ENCODE measurements at regions not wholly inside any gene's neighbourhood (a gene's known extent, or its start where the extent isn't known, plus 50 kb on each side); places are given as distances from the start of the nearest gene placed in this dataset.

DNA sequence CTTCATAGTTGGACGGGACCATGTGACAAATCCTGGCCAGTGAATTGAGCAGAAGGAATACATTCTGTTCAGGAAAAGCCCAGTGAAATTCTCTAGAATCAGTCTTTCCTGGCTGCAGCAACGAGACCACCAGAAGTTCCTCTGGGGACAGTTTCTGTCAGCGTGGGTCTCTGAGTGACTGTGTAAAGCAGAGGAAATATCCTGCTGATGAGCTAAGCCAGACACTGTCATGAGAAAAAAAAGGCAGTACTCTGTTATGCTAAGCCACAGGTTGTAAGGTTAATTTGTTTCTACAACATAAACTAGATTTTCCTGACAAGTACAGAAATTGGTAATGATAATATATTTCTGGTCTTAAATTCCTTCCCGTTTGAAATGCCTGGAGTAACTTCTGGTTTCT lies 664.4 kb downstream of the LMO4 start:
- DNase-seq (ENCODE audit: low read depth in 2 of 2): no peak

DNA sequence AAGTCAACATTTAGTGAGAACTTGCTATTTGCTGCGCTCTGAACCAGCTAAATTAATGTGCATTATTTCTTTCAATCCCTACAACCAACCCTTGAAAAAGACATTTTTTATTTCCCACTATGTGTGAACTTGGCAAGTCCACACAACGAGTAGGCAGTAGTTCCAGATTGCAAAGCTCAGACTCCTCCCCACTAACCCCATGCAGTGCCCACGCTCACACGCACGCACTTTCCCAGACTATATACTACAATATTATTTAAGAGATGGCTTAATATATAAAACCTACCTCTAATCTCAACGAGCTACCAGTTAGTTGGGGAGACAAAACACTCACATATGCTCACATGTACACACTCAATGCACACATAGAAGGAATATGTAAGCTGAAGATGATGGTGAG lies 671.2 kb downstream of the LMO4 start:
- DNase-seq (ENCODE audit: low read depth in 2 of 2): no peak

DNA sequence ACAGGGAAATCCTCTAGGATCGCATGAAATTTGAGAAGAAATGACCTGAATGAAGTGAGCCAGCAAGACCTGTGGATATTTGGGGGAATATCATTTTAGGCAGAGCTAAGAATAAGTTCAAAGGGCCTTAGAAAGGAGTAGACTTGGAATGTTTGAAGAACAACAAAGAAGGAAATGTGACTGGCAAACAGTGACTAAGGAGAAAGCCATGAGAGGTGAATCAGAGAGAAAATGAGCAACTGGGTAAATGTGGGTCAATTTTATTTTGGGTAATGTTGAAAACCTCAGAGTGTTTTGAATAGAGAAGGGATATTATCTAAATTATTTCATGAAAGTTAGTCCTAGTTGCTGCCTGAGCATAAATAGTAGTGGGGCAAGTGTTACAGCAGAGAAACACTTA lies 672.8 kb downstream of the LMO4 start:
- no peak for DNase-seq (ENCODE audit: low read depth in 2 of 2)

DNA sequence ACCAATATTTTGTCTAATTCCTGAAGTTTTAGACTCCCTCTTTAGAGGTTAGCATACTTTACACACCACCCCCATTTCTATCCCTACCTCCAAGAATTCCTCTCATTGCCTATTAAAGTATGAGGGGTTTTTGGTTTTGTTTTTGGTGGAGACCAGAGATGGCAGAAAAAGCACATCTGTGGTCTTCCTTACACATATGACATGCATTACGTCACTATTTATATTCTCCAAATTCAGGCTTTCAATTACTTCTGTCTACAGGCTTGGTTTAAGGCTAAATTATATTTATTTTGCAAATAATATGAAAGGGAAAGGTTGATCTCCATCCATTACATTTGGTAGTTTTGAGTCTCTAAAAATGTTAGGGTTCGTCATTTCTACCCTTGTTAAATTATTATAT lies 674.6 kb downstream of the LMO4 start:
- no peak for DNase-seq (ENCODE audit: low read depth in 2 of 2)

DNA sequence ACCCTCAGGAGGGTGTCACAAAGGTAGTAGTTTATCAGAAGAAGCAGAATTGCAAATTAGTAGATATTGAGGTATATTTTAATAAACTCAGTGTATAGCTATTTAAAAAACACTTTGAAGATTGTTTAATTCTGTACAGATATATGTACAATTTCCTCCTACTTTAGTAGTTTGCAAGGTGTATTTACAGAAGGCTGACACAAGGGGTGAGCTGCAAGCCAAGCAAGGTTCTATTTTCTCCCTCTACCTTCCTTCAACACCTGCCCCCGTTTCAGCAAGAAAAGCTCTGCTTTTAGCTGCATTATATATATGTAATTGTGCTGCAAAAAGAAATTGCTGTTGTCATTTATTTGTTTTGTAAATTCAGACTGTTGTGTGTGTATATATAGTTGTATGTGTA lies 674.2 kb upstream of the PKN2 start:
- no peak for DNase-seq (ENCODE audit: low read depth in 2 of 2)

DNA sequence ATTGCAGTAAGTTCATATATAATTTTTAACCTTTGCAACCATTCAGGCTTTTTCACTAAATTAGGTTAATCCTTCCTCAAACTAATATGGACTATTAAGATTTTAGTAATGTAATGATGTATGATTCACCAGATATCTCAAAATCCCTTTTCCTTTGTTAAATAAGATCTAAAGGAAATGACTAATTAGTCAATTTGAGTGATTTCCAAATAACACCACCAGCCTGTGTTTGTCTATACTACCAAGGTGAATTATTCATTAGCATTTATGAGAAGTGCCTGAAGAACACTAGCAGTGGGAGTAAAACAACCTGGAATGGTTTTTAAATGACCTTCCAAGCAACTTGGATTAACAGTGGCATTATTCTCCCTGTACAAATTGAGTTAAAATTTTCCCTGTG lies 670.6 kb upstream of the PKN2 start:
- DNase-seq (ENCODE audit: low read depth in 2 of 2): no peak

DNA sequence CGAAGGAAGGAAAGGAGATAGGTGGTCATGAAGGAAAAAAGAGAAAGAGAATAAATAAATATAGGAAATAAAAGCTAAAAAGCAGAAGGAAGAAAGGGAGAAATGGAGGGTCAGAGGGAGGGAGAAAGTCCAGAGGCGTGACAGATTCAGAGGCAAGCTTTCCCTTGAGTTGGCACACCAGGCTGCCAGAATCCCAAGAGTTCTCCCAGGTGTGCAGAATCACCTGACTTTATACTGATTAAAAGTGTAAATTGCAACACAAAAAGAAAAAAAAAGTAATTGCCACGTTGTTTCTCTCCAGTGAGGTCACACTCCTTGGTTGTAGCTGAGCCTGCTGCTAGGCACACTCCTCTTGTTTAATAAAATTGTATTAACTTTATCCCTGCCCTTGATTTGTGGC lies 669.9 kb upstream of the PKN2 start:
- DNase-seq (ENCODE audit: low read depth in 2 of 2): no peak

DNA sequence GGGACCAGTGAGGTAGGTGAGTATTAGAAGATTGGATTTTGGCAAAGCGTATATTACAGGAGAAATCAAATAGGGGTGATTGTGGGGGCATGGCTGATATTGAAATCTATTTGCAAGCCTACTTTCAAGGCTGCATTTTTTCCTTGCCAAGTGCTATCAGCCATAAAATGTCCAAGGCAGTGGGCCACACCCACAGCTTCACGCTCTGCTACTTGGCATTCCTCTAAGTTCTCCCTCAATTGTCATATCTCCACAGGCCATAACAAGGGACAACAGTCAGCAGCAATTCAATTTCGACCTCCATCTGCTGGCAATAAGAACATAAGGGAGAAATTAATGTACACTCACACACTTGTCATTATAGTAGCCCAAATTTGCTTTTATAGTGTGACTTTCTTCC lies 667.1 kb upstream of the PKN2 start:
- DNase-seq (ENCODE audit: low read depth in 2 of 2): no peak

DNA sequence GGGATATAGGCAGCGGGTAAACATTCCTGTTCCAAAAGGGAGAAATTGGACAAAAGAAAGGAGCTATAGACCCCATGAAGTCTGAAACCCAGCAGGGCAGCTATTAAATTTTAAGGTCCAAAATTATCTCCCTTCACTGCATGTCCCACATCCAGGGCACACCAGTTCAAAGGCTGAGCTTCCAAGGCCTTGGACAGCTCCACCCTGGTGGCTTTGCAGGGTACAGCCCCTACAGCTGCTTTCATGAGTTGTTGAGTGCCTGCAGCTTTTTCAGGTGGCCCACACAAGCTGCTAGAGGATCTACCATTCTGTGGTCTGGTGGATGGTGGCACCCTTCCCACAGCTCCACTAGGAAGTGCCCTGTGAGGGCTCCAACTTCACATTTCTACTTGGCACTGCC lies 662.5 kb upstream of the PKN2 start:
- DNase-seq (ENCODE audit: low read depth in 2 of 2): no peak

DNA sequence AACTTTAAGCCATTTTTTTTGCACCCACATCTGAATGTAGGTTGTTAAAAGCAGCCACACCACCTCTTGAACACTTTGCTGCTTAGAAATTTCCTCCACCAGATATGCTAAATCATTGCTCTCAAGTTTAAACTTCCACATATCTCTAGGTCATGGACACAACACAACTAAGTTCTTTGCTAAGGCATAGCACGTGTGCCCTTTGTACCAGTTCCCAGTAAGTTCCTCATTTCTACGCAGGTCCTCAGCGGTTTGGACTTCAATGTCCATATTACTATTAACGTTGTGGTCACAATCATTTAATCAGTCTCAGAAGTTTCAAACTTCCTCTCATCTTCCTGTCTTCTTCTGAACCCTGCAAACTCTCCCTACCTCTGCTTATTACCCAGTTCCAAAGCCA lies 661.6 kb upstream of the PKN2 start:
- DNase-seq (ENCODE audit: low read depth in 2 of 2): no peak

DNA sequence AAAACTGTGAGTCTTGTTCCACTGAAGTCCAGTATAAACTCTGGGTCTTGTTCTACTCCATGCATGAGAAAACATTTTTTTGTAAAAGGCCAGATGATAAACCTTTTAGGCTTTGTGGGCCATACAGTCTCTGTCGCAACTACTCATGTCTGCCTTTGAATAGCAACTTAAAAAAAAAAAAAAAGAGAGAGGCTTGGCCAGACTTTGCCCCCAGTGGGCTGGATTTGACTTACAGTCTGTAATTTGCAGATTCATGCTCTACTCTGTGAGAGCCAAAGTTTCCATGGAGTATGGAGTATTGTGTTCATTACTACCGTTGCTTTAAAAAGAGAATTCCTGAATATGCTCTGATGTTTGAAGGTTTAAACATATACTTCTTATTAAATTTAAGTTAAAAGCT lies 654.9 kb upstream of the PKN2 start:
- no peak for DNase-seq (ENCODE audit: low read depth in 2 of 2)

DNA sequence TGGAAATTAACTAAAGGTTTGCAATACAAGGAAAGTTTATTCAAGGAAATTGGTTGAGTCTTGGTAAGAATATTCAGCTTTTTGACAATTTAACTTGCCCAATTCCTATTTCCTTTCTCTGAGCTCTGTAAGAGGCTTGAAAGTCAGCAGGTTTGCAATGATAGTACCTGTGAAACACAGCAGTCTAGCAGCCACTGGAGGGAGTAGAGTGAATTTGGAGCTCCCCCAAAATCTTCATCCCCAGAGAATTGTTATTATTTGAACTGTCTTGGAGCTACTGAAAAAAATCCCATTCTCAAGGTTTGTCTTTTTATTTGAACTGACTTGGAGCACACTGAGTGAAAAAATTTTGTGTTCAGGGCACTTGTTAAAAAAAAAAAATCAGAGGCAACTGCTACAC lies 654.2 kb upstream of the PKN2 start:
- DNase-seq (ENCODE audit: low read depth in 2 of 2): no peak

DNA sequence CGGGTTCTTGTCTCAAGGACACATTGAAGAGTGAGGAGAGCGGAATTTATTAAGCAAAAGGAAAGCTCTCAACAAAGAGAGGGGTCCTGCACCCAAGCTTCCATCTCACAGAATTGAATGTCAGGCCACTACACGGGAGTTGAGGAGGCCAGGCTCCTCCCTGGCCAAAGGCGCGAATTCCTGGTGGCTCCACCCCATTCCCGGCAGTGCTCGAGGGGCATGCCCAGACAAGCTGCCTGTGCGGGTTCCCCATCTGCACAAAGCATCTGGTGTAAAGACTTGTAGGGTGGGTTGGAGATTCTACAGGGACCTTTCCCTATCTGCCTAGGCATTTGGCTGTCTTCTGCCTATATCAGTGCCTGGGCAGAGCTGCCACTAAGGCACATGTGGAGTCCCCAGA lies 648.5 kb upstream of the PKN2 start:
- DNase-seq (ENCODE audit: low read depth in 2 of 2): no peak

DNA sequence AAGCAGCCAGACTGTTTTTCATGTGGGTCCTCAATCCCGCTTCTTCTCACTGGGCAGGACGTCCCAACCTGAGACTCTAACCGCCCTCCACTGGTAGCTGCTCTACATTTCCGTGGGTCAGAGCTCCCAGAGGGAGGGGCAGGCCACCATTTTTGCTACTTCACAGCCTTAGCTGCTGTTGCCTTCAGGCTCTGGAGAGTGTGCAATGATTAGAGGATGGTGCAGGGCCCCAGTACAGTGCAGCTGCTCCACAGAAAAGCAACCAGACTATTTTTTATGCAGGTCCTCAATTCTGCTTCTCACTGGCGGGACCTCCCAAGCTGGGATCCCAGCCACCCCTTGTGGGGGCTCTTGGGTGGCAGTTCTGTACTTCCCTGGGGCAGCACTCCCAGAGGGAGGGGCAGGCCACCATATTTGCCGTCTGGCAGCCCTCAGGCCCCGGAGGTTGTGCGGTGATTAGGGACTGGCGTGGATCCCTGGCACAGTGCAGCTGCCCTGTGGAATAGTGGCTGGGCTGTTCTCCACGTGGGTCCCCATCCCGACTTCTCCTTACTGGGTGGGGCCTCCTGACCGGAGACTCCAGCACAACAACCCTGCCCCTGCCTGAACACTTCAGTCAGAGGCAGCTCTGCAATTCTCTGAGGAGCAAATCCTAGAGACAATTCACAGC lies 647.6 kb upstream of the PKN2 start:
- DNase-seq (ENCODE audit: low read depth in 2 of 2): no peak

DNA sequence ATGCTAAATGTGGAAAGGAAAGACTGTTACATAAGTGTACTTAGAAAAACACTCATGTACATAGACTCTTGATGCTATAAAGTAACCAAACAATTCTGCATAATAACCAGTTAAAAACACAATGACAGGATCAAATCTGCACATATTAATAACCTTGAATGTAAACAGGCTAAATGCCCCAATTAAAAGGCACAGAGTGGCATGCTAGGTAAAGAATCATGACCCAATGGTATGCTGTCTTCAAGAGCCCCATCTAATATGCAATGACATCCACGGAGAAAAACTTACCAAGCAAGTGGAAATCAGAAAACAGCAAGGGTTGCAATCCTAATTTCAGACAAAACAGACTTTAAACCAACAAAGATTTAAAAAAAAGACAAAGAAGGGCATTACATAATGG lies 644.8 kb upstream of the PKN2 start:
- DNase-seq (ENCODE audit: low read depth in 2 of 2): no peak

DNA sequence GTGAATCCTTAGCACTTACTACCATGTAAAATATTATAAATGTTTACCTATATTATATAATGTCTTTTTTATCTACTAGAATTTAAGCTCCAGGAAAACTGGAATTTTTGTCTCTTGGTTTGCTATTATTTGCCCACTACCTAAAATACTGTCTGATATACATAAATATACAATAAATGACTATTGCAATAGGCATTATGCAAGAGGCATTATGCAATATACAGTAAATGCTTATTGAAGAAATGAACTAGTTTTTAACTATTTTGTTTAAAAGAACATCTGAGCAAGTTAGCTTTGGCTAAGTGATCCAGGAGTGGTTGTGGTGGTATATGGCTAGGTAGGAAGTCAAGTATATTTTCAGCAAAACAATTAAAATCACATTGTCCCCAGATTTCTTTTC lies 640.2 kb upstream of the PKN2 start:
- no peak for DNase-seq (ENCODE audit: low read depth in 2 of 2)

DNA sequence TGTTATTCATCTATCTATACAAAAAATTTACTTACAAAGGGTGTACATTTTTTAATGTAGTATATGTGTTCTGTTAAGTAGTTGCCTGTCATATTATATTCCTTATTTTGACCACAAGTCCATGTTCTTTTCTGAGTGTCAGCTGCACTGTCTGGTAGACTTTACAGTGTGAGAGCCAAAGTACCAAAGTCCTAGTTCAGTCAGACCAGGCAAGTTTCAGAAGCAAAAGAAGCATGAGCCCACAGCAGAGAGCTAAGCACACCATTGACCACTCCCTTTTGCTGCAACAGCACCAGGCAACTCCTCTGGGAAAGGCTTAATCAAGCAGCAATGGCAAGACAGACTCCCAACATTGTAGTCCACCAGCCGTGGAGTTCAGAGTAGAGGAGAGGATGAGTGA lies 631.9 kb upstream of the PKN2 start:
- DNase-seq (ENCODE audit: low read depth in 2 of 2): no peak

DNA sequence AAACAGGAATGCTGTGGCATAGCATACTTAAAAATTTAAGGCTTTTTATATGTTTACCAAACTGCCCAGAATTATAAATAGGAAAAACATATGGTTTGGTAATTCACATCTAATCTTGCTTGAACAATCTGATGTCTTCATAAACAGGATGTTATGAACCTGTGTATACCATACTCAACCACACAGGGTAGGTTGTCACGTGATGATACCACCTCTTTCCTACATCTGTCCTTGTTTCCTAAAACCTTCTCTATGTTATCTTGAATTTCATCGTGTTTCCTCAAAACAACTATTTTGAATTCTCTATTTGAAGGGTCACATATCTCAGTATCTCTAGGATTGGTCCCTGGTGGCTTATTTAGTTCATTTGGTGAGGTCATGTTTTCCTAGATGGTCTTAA lies 631.0 kb upstream of the PKN2 start:
- no peak for DNase-seq (ENCODE audit: low read depth in 2 of 2)

DNA sequence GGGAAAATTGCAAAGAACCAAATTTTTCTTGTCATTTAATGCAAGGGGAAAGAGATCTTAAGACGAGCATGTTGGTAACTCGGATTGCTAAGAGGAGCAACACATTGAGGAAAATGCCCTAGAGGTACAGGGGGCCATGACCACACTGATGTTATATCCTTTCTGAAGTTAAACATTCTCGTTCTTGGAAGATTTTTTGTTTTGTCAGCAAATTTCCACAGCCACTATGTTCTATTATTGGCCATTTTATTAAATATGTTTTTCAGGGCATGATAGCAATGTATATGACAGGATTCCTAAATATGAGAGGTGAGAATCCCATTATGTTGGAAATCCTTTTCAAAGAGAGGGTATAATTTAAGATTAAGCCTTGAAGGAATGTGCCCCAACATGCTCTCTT lies 627.2 kb upstream of the PKN2 start:
- no peak for DNase-seq (ENCODE audit: low read depth in 2 of 2)

DNA sequence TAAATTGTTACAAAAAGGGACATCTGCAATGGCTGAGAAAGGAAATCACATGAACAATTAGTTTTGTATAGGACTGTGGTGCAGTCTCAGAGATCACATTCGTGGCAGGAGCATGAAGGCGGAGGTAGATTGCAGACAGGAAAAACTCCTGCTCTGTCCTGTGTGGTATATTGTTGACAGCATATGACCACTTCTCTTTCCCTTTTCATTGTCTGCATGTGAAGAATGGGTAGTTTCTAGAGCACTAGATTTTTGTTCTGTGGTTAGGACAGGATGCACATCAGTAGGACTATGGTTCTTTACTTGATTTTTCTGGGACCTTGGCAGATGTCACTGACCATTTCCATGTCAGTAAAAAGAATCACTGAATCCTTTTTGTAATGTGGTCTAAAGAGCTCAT lies 625.9 kb upstream of the PKN2 start:
- DNase-seq (ENCODE audit: low read depth in 2 of 2): no peak

DNA sequence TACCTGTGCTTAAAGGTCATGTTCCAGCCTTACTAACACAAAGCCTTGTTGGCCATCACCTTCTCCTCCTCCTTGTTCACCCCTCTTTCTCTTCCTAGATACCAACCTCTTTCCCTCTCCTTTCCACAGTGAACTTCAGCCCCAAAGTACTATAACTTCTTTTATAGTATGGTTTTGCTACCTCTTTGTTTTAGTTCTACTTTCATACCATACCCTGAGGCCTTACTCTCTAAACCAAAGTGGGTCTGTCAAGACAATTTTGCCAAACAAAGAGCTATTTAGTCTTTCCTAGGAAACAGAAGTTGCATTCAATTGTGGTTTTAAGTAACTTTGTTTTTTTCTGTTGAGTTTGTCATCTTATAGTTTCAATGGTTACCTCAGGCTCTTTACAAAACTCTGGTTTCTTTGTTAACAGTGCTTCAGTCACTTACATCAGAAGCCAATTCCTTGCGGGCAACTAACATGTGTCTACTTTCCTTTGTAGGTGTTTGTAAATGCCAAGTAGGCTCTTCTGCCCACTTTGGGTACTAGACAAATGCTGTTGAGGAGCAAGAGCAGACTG lies 623.9 kb upstream of the PKN2 start:
- DNase-seq (ENCODE audit: low read depth in 2 of 2): no peak

DNA sequence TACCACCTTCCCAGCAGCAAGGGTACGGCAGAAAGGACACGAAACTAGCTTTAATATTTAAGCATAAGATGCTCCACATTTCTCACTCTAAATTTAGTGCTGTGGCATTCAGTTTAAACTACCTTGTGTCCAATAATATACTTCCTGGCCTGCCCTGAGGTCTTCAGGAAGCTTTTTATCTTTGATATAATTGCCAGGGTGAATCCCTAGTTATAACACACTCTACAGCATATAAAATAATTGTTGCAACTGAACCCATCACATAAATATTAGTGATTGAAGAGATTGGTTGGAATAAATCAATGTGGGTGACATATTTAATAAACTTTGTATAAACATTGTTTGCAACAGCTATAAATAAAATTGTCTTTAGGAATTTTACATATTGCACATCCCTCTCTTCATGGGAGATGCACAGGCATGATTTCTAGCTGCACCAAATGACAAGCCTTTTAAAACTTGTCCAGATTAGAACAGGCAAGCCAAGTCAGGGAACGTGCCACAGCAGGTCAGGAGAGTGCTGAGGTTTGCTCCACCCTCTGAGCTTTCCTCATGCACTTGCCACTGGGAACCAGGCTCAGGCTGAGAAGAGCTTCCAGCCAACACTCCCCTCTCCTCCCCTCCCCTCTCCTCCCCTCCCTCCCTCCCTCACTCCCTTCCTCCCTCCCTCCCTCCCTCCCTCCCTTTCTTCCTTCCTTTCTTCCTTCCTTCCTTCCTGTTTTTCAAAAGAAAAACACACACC lies 623.2 kb upstream of the PKN2 start:
- no peak for DNase-seq (ENCODE audit: low read depth in 2 of 2)

DNA sequence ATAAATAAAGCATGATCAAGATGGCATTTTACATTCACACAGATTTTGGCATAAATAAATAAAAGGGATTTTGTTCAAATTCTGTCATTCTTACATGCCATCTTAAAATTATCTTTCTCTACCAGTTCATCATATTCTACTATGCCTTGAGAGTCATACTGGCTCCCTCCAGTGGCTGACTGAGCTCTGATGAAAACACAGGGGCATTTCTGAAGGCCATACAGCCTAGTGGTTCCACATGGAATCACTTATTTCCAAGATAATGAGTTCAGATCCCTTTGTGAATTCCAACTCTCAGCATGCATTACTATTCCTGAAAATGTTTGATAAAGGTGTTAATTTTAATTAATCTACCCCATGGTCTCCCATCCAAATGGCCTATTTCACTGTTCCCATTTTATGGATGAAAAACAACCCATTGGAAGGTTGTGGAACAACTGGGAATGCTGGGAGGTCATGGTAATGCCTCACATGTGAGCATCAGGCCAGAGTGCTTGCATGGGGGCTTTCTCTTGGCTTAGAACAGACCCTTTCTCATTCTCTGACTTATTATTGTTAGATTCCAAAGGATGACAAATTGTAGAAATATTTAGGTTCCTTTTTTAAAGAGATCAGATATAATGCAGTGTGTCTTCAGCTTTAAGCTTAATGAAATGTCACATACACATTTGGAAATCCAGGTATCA lies 622.4 kb upstream of the PKN2 start:
- no peak for DNase-seq (ENCODE audit: low read depth in 2 of 2)
